ENCODE measurements at regions not wholly inside any gene's neighbourhood (a gene's known extent, or its start where the extent isn't known, plus 50 kb on each side); places are given as distances from the start of the nearest gene placed in this dataset.
"Not testable (repeated sequence)": the region's sequence is repeated elsewhere in the genome, so short reads cannot be mapped to it uniquely, and the experiment has no call there.

DNA sequence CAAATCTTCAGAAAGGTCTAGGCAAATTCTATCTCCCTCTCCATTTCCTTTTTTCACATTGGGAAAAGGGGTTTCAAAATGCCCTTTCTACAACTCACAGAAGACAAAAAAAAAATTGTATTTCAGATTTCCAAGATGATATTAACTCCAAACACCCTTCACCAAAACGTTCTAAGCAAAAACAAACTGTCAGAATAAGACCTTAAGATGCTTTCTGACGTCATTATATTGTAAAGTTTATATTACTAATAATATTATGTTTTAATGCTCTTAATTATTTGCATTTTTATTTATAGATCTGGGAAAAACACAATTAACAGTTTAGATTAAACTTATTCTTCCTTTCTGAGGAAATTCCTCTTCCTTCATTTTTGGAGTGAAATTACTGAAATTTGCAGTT is 624.2 kb downstream of the GALC start:
- ATAC-seq, result no peak
- Mint-ChIP-seq H3K36me3 (no peaks in the 10 kb centered on the region), H3K9me3 (no peaks in the 10 kb centered on the region), H3K27ac (no peak overlapping the region), H3K27me3 (no peaks in the 10 kb centered on the region), H3K4me1 (no peaks in the 10 kb centered on the region), H3K4me3 (no peak overlapping the region)

DNA sequence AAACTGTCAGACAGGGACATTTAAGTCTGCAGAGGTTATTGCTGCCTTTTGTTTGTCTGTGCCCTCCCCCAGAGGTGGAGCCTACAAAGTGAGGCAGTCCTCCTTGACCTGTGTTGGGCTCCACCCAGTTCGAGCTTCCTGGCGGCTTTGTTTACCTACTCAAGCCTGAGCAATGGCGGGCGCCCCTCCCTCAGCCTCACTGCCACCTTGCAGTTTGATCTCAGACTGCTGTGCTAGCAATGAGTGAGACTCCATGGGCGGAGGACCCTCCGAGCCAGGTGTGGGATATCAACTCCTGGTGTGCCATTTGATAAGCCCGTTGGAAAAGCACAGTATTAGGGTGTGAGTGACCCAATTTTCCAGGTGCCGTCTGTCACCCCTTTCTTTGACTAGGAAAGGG is 632.7 kb downstream of the GALC start:
- not testable (repeated sequence) for H3K36me3 Mint-ChIP-seq, H3K4me3 Mint-ChIP-seq, H3K27me3 Mint-ChIP-seq, ATAC-seq, H3K4me1 Mint-ChIP-seq, H3K27ac Mint-ChIP-seq
- peaks cover 13% of the 10 kb centered on the region for H3K9me3 Mint-ChIP-seq

DNA sequence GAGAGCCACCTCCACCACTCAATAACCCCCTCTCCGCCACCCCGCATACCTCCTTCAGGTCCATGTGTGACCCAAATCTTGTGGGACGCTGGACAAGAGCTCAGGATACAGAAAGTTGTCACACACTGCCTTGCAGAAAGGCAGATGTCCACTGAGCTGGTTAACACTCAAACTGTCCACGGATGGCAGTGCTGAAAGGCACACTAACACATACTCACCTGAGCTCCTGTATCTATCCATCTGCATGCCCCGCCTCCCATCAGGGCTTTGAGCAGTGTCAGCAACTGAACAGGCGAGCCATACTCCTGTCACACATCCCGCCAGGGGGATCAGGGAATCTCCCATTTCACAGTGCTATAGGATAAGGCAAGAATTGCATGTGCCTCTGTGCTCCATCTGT is 642.0 kb downstream of the GALC start:
- no peak for ATAC-seq
- H3K9me3 Mint-ChIP-seq, result no peaks in the 10 kb centered on the region

DNA sequence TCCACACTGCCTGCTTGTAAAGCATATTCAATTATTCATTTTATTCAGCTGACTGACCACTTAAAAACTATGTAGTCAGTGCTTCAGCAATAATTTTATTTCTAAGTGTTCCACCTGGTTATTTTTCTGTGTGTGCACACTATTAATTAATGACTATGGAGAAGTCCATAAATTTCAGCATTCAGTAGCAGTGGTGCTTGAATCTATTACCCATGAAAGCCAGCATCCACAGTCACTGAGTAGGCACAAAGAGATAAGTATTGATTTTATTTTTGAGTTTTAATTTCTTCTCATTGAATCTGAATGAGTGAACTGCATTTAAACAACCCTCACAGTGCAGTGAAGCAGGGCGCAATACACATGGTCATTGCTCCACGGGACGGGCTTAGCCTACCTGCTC is 643.1 kb downstream of the GALC start:
- Mint-ChIP-seq H3K9me3 (no peaks in the 10 kb centered on the region), H3K36me3 (no peaks in the 10 kb centered on the region), H3K27me3 (no peaks in the 10 kb centered on the region), H3K4me1 (no peaks in the 10 kb centered on the region), H3K4me3 (no peak overlapping the region), H3K27ac (no peak overlapping the region)
- no peak for ATAC-seq

More for the DNA sequence above, 642.0 kb downstream of the GALC start:
- Mint-ChIP-seq H3K4me1 (no peaks in the 10 kb centered on the region), H3K27me3 (no peaks in the 10 kb centered on the region), H3K4me3 (no peak overlapping the region), H3K27ac (no peak overlapping the region), H3K36me3 (no peaks in the 10 kb centered on the region)

DNA sequence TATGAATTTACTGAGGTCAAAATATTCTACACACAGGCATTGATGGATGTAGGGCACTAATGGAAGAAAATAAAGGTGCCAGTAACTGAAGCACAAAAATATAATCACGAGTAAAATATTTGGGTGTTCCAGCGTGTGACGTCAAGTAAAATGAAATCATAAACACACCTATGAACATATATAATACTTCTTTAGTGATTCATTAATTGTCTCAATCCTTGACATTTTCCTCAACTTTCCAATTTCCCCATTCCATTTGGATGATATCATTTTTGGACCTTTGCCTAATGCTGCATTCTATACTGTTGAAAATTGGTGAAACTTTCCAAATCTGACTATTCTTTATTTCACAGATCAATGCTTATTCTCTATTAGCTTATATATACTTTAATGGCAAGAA is 649.3 kb downstream of the GALC start:
- H3K4me1 Mint-ChIP-seq, result no peaks in the 10 kb centered on the region
- H3K4me3 Mint-ChIP-seq, result no peak overlapping the region

DNA sequence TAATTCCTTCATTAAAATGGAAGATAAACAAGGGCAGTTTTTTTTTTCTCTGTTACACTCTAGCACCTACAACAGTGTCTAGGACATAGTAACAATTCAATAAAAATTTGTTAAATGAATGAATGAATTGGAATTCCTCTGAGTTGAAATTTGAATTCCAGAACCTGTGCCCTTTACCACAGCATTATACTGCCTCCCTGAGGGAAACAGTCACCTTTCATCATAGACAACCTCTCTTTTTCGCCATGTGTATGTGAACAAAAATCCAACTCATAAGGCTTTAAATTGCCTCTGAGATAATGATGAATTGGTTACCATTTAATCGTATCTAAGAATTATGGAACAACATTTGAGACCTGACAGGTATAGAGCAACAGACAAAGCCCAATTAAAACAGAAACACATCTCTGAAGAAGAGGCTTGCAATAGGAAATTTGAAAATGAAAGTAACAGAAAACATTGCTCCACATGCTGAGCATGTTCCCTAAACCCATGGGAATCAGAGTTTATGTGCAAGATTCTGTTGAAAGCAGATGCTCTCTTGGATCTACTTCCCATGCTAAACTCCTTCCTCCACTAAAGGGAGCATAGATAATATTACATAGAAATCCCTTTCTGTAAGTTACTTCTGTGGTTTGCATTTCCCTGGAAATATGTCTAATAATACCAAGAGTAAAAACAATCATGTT is 657.8 kb downstream of the GALC start:
- H3K9me3 Mint-ChIP-seq, result peaks cover 3% of the 10 kb centered on the region
- no peak for ATAC-seq
- no peaks in the 10 kb centered on the region for H3K27me3 Mint-ChIP-seq
- H3K36me3 Mint-ChIP-seq, result no peaks in the 10 kb centered on the region
- no peak overlapping the region for H3K27ac Mint-ChIP-seq
- H3K4me1 Mint-ChIP-seq, result no peaks in the 10 kb centered on the region
- H3K4me3 Mint-ChIP-seq, result no peak overlapping the region

More for the DNA sequence above, 649.3 kb downstream of the GALC start:
- ATAC-seq, result no peak
- Mint-ChIP-seq H3K27ac (no peak overlapping the region), H3K9me3 (peaks cover 3% of the 10 kb centered on the region), H3K36me3 (no peaks in the 10 kb centered on the region), H3K27me3 (no peaks in the 10 kb centered on the region)

DNA sequence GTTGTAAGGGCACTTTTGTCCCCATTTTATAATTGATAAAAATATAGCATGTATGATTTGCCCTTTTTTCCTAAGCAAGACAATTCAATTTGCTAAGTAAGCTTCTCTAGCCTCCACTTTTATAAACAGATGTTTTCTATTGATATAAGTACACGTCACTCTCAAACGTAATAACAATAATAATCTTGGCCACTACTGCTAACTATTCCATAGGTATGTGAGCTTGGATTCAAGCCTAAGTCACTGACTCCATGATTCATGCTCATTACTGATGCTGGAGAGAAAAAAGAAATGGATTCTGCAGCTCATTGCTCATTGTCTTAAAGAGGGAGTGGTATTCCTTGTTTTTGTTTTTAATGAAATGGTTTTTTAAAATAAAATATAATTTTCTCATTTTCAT is 661.0 kb downstream of the GALC start:
- Mint-ChIP-seq H3K9me3 (peaks cover 11% of the 10 kb centered on the region), H3K27ac (no peak overlapping the region), H3K36me3 (no peaks in the 10 kb centered on the region), H3K4me1 (no peaks in the 10 kb centered on the region), H3K27me3 (no peaks in the 10 kb centered on the region), H3K4me3 (no peak overlapping the region)
- ATAC-seq, result no peak

DNA sequence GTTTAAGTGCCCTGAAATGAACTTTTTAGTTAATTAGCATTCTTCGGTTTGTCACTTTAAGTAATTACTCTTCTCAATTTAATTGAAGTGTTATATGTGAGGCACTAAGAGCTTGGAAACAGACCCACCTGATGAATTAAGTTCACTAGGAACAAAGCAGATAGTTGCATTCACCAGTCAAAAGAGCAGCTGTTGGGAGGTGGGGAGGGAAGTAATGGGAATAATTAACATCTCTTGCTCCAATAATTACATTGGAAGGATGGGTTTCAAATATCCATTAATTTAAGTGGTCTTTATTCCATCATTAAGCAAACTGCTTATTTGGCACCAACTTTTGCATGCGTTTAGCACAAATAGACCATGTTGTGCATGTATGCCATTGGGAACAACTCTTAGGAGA is 667.2 kb downstream of the GALC start:
- H3K4me3 Mint-ChIP-seq, result no peak overlapping the region
- no peaks in the 10 kb centered on the region for H3K36me3 Mint-ChIP-seq
- no peaks in the 10 kb centered on the region for H3K4me1 Mint-ChIP-seq
- ATAC-seq, result no peak
- H3K9me3 Mint-ChIP-seq, result peaks cover 13% of the 10 kb centered on the region
- H3K27me3 Mint-ChIP-seq, result no peaks in the 10 kb centered on the region
- H3K27ac Mint-ChIP-seq, result no peak overlapping the region

DNA sequence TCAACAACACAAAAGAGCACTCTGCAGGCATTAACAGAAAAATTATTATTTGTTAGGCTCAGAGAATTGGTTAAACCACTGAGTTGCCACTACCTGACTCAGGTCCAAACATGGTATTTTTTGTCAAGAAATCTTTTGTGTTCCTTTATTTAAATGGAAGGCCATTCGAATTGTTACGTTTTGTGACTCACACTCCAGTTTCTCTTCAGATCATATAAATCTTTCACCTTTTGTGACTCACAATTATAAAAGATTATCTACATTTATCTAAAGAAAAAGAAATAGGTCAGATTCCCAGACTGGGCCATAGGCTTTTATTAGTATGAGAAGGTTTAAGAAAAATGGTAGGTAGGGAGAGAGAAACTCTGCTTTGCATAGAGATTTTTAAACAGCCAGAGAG is 669.8 kb downstream of the GALC start:
- ATAC-seq, result no peak
- no peaks in the 10 kb centered on the region for H3K36me3 Mint-ChIP-seq

DNA sequence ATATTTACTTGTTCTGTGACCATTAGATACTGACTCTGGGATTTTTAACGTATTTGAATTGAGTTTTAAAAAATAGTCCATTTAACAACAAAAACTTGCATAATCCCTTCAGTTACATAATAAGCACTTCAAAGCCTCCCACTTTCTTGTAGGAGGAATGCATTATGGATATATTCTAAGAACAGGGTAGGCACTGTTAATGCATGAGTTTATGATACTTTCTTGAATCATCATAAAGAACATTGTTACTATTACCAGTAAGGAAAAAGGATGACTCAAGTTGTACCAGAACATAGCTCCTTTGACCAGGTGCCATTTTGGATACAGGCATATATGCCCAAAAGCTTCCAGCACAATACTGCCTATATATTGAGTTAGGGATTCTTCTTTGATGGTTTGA is 671.4 kb downstream of the GALC start:
- no peak for ATAC-seq
- no peak overlapping the region for H3K27ac Mint-ChIP-seq
- peaks cover 5% of the 10 kb centered on the region for H3K9me3 Mint-ChIP-seq
- no peaks in the 10 kb centered on the region for H3K4me1 Mint-ChIP-seq
- no peaks in the 10 kb centered on the region for H3K36me3 Mint-ChIP-seq
- no peak overlapping the region for H3K4me3 Mint-ChIP-seq
- no peaks in the 10 kb centered on the region for H3K27me3 Mint-ChIP-seq

More for the DNA sequence above, 669.8 kb downstream of the GALC start:
- Mint-ChIP-seq H3K4me3 (no peak overlapping the region), H3K9me3 (peaks cover 8% of the 10 kb centered on the region), H3K27ac (no peak overlapping the region), H3K27me3 (no peaks in the 10 kb centered on the region), H3K4me1 (no peaks in the 10 kb centered on the region)

DNA sequence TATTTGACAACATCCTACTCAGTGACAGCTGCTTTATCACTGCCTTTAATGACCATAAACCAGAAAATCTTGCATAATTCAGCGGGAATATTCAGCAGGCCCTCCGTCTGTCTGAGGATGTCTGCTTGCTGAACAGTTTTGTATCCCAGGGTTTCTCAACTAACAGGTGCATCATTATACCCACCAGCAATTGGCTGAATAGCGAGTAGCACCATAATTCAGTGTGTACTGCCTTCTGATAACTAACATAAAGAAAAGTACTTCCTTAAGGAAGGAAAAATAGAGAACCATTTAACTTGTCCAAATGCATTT is 680.1 kb downstream of the GALC start:
- Mint-ChIP-seq H3K27me3 (no peaks in the 10 kb centered on the region), H3K9me3 (peaks cover 4% of the 10 kb centered on the region)

DNA sequence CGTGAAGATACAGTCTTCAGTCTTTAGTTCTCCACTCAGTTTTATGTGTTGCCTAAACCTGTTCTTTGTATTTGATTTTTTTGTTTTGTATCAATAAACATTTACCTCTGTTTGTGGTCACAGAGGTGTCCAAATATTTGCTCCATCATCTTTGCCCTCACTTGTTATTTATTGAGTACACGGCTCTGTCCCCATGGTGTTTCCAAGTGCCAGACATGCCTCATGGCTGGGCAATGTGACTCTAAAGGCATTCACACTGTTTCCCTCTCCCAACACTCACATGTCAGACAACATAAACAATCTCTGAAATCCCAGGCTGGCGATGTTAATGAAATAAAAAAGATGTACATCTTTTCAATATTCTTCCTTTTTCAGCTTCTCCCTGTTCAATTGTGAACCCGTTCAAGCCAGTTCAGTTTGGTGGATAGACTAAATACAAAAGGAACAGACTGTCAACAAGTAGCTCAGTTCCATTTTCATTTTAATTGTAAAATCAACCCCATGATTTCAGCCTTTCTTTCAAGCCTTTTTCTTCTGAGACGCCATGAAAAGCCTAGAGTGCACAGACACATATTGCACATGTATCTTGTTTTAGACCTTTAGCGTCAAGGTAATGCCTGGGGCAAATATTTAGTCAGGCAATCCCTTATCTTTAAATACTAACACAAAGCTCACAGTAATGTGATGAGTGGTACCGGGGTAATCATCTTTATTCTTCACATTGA is 680.7 kb downstream of the GALC start:
- no peak for ATAC-seq
- H3K9me3 Mint-ChIP-seq, result peaks cover 4% of the 10 kb centered on the region
- no peaks in the 10 kb centered on the region for H3K36me3 Mint-ChIP-seq
- no peaks in the 10 kb centered on the region for H3K27me3 Mint-ChIP-seq
- H3K4me3 Mint-ChIP-seq, result no peak overlapping the region
- H3K4me1 Mint-ChIP-seq, result no peaks in the 10 kb centered on the region
- H3K27ac Mint-ChIP-seq, result no peak overlapping the region

More for the DNA sequence above, 680.1 kb downstream of the GALC start:
- Mint-ChIP-seq H3K4me1 (no peaks in the 10 kb centered on the region), H3K4me3 (no peak overlapping the region), H3K36me3 (no peaks in the 10 kb centered on the region), H3K27ac (no peak overlapping the region)
- ATAC-seq, result no peak

DNA sequence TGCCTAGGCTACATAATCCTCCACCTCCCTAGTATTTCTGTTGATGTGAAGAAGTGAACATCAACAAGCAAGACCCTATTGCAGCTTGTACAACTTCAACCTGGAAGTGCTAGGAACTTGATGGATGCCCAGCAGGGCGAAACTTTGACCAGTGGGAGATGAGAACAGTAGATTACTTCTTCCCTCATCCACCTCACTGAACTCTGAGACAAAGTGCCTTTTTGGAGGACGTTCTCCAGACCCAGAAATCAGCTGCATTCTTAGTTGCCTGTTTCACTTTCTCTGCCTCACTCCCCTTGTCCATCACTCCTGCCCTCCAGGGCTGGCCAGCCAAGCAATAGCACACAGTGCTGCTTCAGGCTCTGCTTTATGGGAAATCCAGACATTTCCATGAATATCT is 683.4 kb downstream of the GALC start:
- peaks cover 8% of the 10 kb centered on the region for H3K9me3 Mint-ChIP-seq
- ATAC-seq, result no peak
- no peaks in the 10 kb centered on the region for H3K4me1 Mint-ChIP-seq
- no peaks in the 10 kb centered on the region for H3K36me3 Mint-ChIP-seq
- H3K4me3 Mint-ChIP-seq, result no peak overlapping the region
- H3K27ac Mint-ChIP-seq, result no peak overlapping the region
- H3K27me3 Mint-ChIP-seq, result no peaks in the 10 kb centered on the region

DNA sequence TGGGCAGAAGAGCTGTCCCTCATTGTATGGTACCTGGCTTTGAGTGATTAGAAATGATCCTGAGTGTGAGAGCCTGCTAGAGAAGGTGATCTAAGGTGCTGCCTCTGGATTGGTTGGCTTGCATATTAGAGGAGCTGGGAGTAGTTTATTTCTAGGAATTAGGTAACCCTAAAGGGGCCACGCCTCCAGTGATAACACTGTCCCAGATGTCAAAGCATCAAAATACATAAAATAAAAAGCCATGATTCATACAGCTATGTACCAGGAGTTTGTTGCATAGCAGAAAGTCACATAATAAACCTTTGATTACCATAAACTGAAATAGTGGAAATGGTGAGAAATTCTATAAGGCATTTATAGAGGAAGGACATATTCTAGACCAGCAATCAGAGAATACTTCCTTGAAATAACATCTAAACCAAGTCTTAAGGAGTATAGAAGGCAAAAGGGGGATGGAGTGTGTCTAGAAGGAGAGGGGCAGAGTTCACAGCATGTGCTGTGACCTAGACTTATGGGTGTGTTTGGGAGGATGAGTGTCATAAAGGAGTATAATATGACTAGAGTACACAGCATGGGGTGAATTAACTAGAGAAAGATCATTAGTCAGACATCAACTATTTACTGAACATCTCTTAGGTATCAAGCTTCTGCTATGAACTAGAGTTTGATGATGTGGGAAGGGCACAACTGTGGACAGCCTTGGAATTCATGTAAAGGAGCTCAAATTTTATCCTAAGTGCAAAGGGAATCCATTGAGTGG is 686.4 kb downstream of the GALC start:
- Mint-ChIP-seq H3K27me3 (no peaks in the 10 kb centered on the region), H3K36me3 (no peaks in the 10 kb centered on the region), H3K4me3 (no peak overlapping the region), H3K4me1 (no peaks in the 10 kb centered on the region), H3K27ac (no peak overlapping the region), H3K9me3 (peaks cover 8% of the 10 kb centered on the region)
- ATAC-seq, result no peak

DNA sequence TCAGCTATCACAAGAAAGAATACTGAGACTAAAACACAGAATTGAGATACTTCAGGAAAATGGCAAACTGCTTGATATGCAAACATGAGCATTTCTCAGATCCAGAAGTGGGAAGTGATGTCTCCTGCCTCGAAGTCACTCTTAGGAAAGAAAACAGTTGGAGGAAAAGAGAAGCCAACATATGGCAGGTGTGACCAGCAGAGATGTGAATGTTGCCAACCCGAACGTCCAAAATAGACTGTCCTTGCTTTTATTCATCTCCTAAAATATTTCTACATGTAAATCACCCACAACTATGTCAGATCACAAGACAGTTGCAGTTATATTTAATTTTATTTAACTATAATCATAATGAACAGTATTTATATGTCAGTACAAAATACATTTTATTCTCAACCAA is 687.6 kb downstream of the GALC start:
- Mint-ChIP-seq H3K36me3 (no peaks in the 10 kb centered on the region), H3K4me1 (no peaks in the 10 kb centered on the region), H3K27me3 (no peaks in the 10 kb centered on the region), H3K27ac (no peak overlapping the region), H3K4me3 (no peak overlapping the region), H3K9me3 (peaks cover 4% of the 10 kb centered on the region)
- no peak for ATAC-seq

DNA sequence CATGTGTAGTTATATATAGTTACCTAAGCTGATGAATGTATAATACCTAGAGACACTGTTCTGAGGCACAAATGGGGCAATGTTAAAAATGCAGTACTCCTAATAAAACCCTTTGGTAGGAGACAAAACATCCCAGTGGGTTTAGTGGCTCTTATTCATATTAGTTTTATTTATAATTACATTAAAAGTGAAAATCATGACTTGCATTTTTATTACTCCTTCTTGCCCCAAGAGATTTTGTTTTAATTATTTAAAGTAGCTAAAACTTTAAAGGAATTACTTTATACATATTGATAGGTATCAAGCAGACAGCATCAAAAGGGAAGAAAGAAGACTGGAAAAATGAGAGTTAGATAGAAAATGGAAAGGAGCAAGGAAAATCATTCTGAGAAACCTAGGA is 688.6 kb downstream of the GALC start:
- no peaks in the 10 kb centered on the region for H3K27me3 Mint-ChIP-seq

More for the DNA sequence above, 688.6 kb downstream of the GALC start:
- Mint-ChIP-seq H3K27ac (no peak overlapping the region), H3K4me1 (no peaks in the 10 kb centered on the region), H3K9me3 (peaks cover 4% of the 10 kb centered on the region), H3K4me3 (no peak overlapping the region), H3K36me3 (no peaks in the 10 kb centered on the region)
- ATAC-seq, result no peak

Data from stimulated activated memory B cell treated with anti-CD40 and anti-IgM and Interleukin-4, amounts not matched to agents 10 μg/mL and 1 μg/mL and 100 μg/mL, for 72 hours (primary cell).